SHP77 (cell line): ENCODE measurements at regions not wholly inside any gene's neighbourhood (a gene's known extent, or its start where the extent isn't known, plus 50 kb on each side); places are given as distances from the start of the nearest gene placed in this dataset.
A peak's percentile ranks its signal among the peaks of the same experiment; 100 is the strongest.

Experiments
- DNase-seq, 2 experiments: peaks; one replicate each; lab custom pipeline; 2025; lab: John Stamatoyannopoulos, UW

- no peak for DNase-seq
Measured at GRCh38 chr6:40909811-40910210, 129.2 kb downstream of the UNC5CL start.

- peak; percentile 15 to 70 for DNase-seq
Measured at GRCh38 chr6:40907198-40907701, 131.8 kb downstream of the UNC5CL start.

- DNase-seq, result no peak
Measured at GRCh38 chr6:40906759-40907158, 132.3 kb downstream of the UNC5CL start.

DNA sequence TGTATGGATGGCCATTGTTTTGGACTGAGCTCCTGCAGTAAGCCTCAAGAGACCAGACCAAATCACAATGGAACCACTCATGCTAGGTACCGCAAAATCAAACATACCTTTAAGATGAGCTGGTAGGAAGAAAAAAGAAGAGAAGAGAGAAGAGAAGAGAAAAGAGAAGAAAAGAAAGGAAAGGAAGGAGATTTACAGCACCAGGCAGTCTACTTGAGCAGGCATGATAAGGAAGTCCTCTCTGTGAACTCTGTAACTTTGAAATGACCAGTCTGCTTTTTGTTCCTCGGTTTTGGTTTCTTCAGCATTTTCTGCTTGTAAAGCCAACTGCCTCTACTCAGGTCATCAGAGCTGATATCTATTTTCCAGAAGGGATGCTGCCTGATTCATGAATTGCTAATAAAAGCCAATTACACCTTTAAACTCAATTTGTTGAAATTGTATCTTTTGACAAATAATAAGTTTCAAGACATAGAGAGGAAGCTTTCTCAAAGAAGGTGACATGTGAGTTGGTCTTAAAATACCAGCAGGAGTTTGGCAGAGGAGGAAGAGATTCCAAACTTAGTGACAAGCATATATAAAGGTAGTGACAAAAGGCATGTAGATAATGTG lies 134.3 kb downstream of the UNC5CL start:
- no peak for DNase-seq

- DNase-seq, result no peak
Measured at GRCh38 chr6:40903456-40903855, 135.6 kb downstream of the UNC5CL start.

- no peak for DNase-seq
Measured at GRCh38 chr6:40901322-40902055, 137.5 kb downstream of the UNC5CL start.

GRCh38 chr6:40900791-40901190 lies 138.2 kb downstream of the UNC5CL start:
- no peak for DNase-seq

DNA sequence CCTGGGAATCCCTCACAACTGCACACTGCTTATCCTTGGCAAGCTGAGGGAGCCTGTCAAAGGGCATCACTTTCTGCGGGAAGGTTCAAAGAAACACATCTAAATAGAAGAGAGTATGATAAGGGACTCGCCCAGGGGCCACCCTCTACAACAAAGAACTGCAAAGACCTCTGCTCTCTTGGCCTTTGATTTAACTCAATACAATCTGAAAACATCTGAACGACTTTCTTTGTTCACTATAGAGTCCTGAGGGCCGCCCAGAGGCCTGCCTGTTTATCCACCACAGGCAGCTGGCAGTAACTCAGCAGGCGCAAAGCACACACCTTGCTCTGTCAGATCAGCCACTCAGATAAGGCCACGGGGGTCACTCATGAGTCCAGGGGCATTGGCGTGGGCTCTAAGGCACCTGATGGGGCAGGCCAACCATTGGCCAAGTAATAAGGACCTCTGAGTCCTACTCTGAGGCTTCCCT lies 139.3 kb downstream of the UNC5CL start:
- DNase-seq, result no peak

DNA sequence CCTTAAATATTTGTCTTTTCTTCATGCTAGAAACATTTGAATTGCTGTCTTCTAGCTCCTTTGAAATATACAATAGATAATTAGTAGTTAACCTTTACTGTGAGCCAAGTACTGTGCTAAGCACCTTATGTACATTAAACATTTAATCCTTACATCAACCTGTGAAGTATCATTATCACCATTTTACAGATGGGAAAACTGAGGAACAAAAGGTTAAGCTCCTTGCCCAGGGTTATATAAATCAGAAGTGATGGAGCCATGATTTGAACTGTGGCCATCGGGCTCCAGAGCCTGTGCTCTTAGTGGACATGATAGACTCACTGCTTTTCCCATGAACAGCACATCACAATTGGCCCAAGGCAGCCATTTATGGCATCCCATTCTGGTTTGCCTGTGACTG lies 140.9 kb downstream of the UNC5CL start:
- DNase-seq, result no peak

DNA sequence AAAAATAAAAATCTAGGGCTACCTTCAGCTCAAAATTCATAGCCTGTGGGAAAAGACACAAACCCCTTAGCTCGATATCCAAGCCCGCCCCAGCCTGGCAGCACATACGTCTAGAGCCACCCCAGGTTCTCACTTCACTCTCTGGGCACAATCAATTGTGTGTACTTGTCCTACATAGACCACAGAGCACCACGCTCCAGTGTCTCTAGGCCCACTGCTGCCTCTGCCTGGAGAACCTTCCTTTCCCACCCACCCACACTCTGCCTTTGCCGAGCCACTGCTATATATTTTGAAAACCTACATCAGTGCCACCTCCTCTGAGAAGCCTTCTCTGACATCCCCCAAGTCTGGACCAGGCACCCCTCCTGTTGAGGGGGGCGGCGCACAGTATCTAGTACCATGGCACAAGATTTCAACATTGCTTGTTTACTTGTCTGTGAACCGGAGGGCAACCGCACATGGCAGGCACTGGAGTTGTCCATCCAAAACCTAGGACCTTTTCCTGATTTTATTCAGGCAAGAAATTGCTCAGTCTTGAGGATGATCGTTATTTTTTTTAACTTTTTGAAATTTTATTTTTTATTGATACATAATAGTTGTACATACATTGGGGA lies 141.5 kb downstream of the UNC5CL start:
- no peak for DNase-seq

GRCh38 chr6:40896696-40897095 lies 142.3 kb downstream of the UNC5CL start:
- no peak for DNase-seq

DNA sequence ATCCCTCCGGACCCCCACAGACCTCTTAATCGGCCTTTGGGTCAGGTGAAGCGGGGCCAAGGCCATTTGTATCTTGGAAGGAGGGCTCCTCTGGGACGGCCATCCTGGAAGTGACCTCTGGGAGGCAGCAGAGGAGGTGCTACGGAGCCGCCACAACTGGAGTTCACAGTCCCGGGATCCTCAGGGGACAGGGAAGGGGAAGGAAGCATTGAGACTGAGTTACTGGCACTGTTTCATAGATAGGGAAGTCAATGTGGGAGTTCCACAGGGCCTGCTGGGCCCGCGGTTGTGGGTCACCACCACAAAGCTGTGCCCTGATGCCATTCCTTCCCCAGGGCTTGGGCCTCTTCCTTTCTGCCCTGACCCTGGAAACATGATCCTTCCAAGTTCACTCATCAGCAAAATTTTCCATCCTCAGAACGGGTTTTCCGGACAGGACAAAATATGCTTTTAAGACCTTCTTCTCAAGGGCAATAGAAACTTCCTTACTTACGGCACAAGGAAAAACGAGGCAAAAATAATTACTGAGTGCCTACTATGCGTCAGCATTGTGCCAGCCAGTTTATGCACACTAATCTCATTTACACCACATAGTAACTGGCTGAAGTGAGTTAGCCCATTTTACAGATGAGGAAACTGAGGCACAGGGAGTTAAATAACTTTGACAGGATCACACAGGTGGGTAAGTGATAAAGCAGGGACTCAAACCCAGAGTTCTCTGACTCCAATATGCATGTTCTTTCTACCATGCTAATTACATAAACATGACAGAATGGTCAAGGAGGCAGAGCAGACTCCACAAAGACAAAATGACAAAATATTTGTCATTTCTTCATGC lies 143.8 kb downstream of the UNC5CL start:
- peak; percentile 12 to 18 for DNase-seq

- DNase-seq, result no peak
Measured at GRCh38 chr6:40893021-40893420, 146.0 kb downstream of the UNC5CL start.

DNA sequence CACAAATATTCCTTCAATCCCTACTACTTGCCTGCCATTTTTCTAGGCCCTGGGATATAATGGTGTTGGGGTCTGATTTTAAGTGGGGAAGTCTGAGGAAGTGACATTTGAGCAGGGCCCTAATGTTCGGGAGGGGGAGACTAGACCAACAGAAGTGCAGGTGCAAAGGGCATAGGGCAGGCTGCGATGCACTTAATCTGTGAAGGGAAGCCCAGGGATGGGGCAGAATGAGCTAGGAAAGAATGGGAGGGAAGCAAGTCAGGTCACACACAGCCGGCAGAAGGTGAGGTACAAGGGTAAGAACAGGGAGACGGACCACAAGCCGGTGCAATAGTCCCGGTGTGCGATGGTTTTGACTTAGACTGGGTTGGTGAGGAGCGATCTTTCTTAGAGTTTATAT lies 146.8 kb downstream of the UNC5CL start:
- no peak for DNase-seq

DNA sequence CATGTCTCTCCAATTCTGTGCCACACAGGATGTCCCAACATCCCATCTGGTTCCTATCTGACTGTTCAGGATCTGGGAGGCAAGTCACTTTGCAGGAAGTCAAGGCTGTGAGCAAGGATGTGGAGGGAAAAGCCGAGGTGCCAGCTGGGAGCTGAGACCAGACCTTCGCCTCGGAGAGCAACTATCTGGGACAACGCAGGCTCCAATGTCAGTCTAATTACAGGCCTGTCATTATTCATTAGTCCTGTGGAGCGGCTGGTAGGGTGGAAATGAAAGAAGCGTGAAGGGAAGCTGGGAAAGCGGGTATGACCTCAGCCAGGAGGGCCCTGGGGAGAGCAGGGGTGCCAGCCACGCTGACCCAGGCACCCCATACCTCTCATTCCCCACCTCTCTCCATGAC lies 147.3 kb downstream of the UNC5CL start:
- DNase-seq, result no peak

- no peak for DNase-seq
Measured at GRCh38 chr6:40891131-40891530, 147.9 kb downstream of the UNC5CL start.

- DNase-seq, result no peak
Measured at GRCh38 chr6:40889137-40889832, 149.7 kb downstream of the UNC5CL start.

GRCh38 chr6:40888456-40888990 lies 150.5 kb downstream of the UNC5CL start:
- DNase-seq, result no peak

- DNase-seq, result no peak
Measured at GRCh38 chr6:40887792-40888340, 151.2 kb downstream of the UNC5CL start.

DNA sequence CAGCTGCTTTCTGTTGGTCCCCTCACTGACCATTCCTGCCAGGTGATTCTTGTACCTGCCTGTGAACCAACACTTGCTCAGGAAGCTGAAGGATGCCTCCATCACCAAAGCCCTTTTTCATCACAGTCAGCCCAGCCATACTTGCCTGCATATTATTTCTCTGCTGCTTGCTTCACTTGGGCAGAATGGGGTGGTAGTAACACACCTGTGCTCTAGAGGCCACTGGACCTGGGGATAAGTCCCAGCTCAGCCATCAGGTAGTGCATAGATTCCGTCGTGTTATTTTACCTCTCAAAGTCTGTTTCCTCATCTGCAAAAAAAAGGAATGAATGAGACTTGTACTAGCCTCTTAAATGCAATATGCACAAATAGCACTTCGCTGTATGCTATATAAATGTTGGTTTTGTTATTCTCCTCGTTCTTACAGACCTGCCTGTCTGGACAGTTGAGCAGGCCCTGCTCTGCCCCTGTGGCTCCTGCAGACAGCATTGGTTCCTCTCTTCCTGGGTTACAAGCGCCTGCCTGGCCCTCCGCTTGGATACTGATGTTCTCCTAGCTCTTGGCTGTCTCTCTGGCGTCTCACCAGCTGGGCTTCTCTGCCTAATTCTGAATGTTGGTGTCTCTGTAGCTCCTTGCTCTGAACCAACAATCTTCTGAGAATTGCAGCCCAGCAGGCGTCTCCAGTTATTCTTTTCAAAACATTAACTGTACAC lies 151.8 kb downstream of the UNC5CL start:
- no peak for DNase-seq
